ENCODE measurements at regions not wholly inside any gene's neighbourhood (a gene's known extent, or its start where the extent isn't known, plus 50 kb on each side); places are given as distances from the start of the nearest gene placed in this dataset.

- H3K27me3 ChIP-seq (ENCODE audit: insufficient read depth, low read length) = no peaks in the 10 kb centered on the region
- intact Hi-C loops (cut with micrococcal nuclease) = no loop called here
- TF ChIP-seq CTCF (IDR thresholded peaks at IDR 0.05 in 2 of 3, conservative IDR thresholded peaks at IDR 0.05 in 1 of 3; ENCODE audit: borderline replicate concordance in 1 of 3, insufficient read depth in 1 of 3, low read depth in 2 of 3, low read length in 2 of 3) (no peak), EZH2 (IDR thresholded peaks at IDR 0.05) (no peak), ZFX (IDR thresholded peaks at IDR 0.05) (no peak), POLR2AphosphoS5 (IDR thresholded peaks at IDR 0.05; ENCODE audit: low read depth, low read length) (no peak), REST (IDR thresholded peaks at IDR 0.05; ENCODE audit: low read depth) (no peak), SIN3A (IDR thresholded peaks at IDR 0.05; ENCODE audit: low read depth) (no peak), SRF (IDR thresholded peaks at IDR 0.05; ENCODE audit: low read depth) (no peak), EGR1 (IDR thresholded peaks at IDR 0.05; ENCODE audit: low read depth) (no peak), TCF7L2 (IDR thresholded peaks at IDR 0.05; ENCODE audit: borderline replicate concordance, extremely low read depth, insufficient read depth, insufficient read length) (no peak), ATF3 (IDR thresholded peaks at IDR 0.05) (no peak), CBX3 (IDR thresholded peaks at IDR 0.05; ENCODE audit: low read depth) (no peak), ZBTB33 (IDR thresholded peaks at IDR 0.05; ENCODE audit: extremely low read depth, insufficient replicate concordance, low read length) (no peak), ZNF274 (IDR thresholded peaks at IDR 0.05; ENCODE audit: low read depth, low read length) (no peak), ELF1 (IDR thresholded peaks at IDR 0.05; ENCODE audit: borderline replicate concordance, low read depth) (no peak), YY1 (IDR thresholded peaks at IDR 0.05; ENCODE audit: extremely low read depth, insufficient replicate concordance, low read depth, low read length) (no peak), JUND (IDR thresholded peaks at IDR 0.05) (no peak), FOSL1 (IDR thresholded peaks at IDR 0.05; ENCODE audit: low read depth) (no peak), POLR2A (IDR thresholded peaks at IDR 0.05; ENCODE audit: borderline replicate concordance, extremely low read depth, insufficient read depth, insufficient read length) (no peak), MAX (IDR thresholded peaks at IDR 0.05) (no peak), RAD21 (IDR thresholded peaks at IDR 0.05; ENCODE audit: low read depth) (no peak)
- no peak overlapping the region for H2AFZ ChIP-seq (ENCODE audit: low read depth, low read length, poor library complexity, severe bottlenecking)
- no peak overlapping the region for H3K4me3 ChIP-seq (replicated peaks in 1 of 2; ENCODE audit: low read depth in 1 of 2, low read length in 2 of 2)
- ChIA-PET POLR2A (no interaction called here), RAD21 (ENCODE audit: low non-redundant PET in 1 of 2, low total read pairs in 2 of 2, uncharacterized antibody in 2 of 2, unreplicated experiment in 2 of 2) (no interaction called here), CTCF (no interaction called here)
- no peaks in the 10 kb centered on the region for H4K20me1 ChIP-seq (ENCODE audit: insufficient read depth)
- no peaks in the 10 kb centered on the region for H3K4me1 ChIP-seq (ENCODE audit: control insufficient read depth in 1 of 2, insufficient read depth in 2 of 2, low read length in 2 of 2)
- DNase-seq (ENCODE audit: low read depth, low spot score) (no peak), ATAC-seq (no peak)
- no peaks in the 10 kb centered on the region; the same call in 1 of the 2 replicates for H3K9me2 ChIP-seq (ENCODE audit: insufficient read depth)
- no peak overlapping the region for H3K27ac ChIP-seq (ENCODE audit: low read depth, low read length)
- no peak overlapping the region for H3K4me2 ChIP-seq (ENCODE audit: low read length)
- no peaks in the 10 kb centered on the region for H3K9me3 ChIP-seq (ENCODE audit: control insufficient read depth in 1 of 2, insufficient read depth in 1 of 2, low read depth in 1 of 2, low read length in 2 of 2)
- H3K79me2 ChIP-seq (ENCODE audit: insufficient read depth, low read length) = no peaks in the 10 kb centered on the region
- no TSS peak for BruUV-seq (replicated peaks)
- no peaks in the 10 kb centered on the region for H3K36me3 ChIP-seq (ENCODE audit: control insufficient read depth in 1 of 2, insufficient read depth in 2 of 2, low read length in 2 of 2)
- H3K9ac ChIP-seq (ENCODE audit: low read length) = no peak overlapping the region
Measured at GRCh38 chr4:10740251-10740650, 55.7 kb upstream of the CLNK start.
